ENCODE measurements at regions not wholly inside any gene's neighbourhood (a gene's known extent, or its start where the extent isn't known, plus 50 kb on each side); places are given as distances from the start of the nearest gene placed in this dataset.

- no peak for TF ChIP-seq POLR2A (IDR thresholded peaks at IDR 0.05)
- no peak for TF ChIP-seq POLR2AphosphoS5 (IDR thresholded peaks at IDR 0.05)
- no peak for TF ChIP-seq EP300 (IDR thresholded peaks at IDR 0.05)
- TF ChIP-seq CTCF (IDR thresholded peaks at IDR 0.05), result no peak
- 75 to 88% methylated on average over 2 of the region's 2 CpGs for WGBS, 2 donors
- H3K27ac ChIP-seq, result no peak overlapping the region
- DNase-seq, result no peak
- no peaks in the 10 kb centered on the region for H3K36me3 ChIP-seq
- no peak for ATAC-seq (ENCODE audit: low FRiP score in 2 of 2)
- no peaks in the 10 kb centered on the region for H3K27me3 ChIP-seq
- no peak overlapping the region for H3K4me3 ChIP-seq
- H3K9me3 ChIP-seq, result no peaks in the 10 kb centered on the region
- H3K4me1 ChIP-seq, result no peaks in the 10 kb centered on the region
Observed at GRCh38 chr4:175407926-175408325, 404.1 kb downstream of the GPM6A start.

GRCh38 chr4:175411251-175411650 lies 400.8 kb downstream of the GPM6A start:
- TF ChIP-seq EP300 (IDR thresholded peaks at IDR 0.05), result no peak
- TF ChIP-seq POLR2A (IDR thresholded peaks at IDR 0.05), result no peak
- no peak for TF ChIP-seq POLR2AphosphoS5 (IDR thresholded peaks at IDR 0.05)
- no peak for TF ChIP-seq CTCF (IDR thresholded peaks at IDR 0.05)
- Histone ChIP-seq H3K4me3 (no peak overlapping the region), H3K27ac (no peak overlapping the region), H3K36me3 (no peaks in the 10 kb centered on the region), H3K4me1 (no peaks in the 10 kb centered on the region), H3K9me3 (peaks cover 0 to 5% (median 0%) of the 10 kb centered on the region in 4 donors), H3K27me3 (no peaks in the 10 kb centered on the region)
- ATAC-seq (ENCODE audit: low FRiP score in 2 of 2) (no peak), DNase-seq (no peak)

DNA sequence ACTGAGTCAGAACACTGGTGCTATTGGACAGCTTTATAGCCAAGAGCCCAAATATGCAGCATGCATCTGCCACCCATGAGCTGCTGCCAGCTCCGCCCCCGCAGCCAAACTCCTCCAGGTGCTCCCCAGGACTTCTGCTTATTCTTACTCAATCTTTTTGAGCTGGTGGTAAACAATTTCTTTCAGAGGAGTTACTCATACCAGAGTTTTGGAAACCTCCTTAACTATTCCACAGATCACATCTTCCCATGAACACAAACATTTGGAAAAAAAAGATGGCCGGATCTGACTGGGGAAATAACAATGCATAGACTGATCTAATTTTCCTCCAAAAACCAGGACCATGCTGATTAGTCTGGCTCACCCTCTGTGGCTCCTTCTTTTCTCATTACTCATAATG lies 399.9 kb downstream of the GPM6A start:
- TF ChIP-seq CTCF (IDR thresholded peaks at IDR 0.05) (no peak), POLR2A (IDR thresholded peaks at IDR 0.05) (no peak), EP300 (IDR thresholded peaks at IDR 0.05) (no peak), POLR2AphosphoS5 (IDR thresholded peaks at IDR 0.05) (no peak)
- 58 to 82% methylated on average over 3 of the region's 3 CpGs for WGBS, 2 donors

GRCh38 chr4:175412746-175413145 lies 399.3 kb downstream of the GPM6A start:
- no peak for ATAC-seq (ENCODE audit: low FRiP score in 2 of 2)
- Histone ChIP-seq H3K4me3 (no peak overlapping the region), H3K4me1 (no peaks in the 10 kb centered on the region), H3K27me3 (no peaks in the 10 kb centered on the region), H3K9me3 (peaks cover 0 to 9% (median 2%) of the 10 kb centered on the region in 4 donors), H3K27ac (no peak overlapping the region), H3K36me3 (no peaks in the 10 kb centered on the region)
- WGBS, 2 donors, result 42 to 50% methylated on average over 2 of the region's 2 CpGs
- no peak for DNase-seq
- TF ChIP-seq POLR2AphosphoS5 (IDR thresholded peaks at IDR 0.05) (no peak), CTCF (IDR thresholded peaks at IDR 0.05) (no peak), EP300 (IDR thresholded peaks at IDR 0.05) (no peak), POLR2A (IDR thresholded peaks at IDR 0.05) (no peak)

More for the DNA sequence above, 399.9 kb downstream of the GPM6A start:
- Histone ChIP-seq H3K27ac (no peak overlapping the region), H3K9me3 (peaks cover 0 to 9% (median 2%) of the 10 kb centered on the region in 4 donors), H3K4me1 (no peaks in the 10 kb centered on the region), H3K27me3 (no peaks in the 10 kb centered on the region), H3K36me3 (no peaks in the 10 kb centered on the region), H3K4me3 (no peak overlapping the region)
- ATAC-seq (ENCODE audit: low FRiP score in 2 of 2), result no peak
- DNase-seq, result no peak

DNA sequence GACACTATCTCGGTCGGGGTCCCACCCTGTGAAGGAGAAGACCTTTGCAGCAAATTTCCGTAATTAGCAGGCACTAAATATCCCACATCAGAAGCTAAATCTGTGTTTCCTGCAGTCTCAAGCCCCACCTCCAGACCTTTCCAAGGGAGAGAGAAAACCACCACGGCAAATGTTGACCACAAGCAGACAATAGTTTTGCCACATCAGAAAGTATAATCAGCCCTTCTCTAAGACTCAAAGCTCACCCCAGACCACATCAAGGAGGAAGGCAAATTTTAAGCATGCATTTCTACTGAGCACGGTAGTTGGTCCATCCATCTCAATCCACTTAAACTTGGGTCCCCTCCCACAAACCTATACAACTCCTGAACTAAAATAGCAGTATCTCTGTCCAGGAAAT lies 398.5 kb downstream of the GPM6A start:
- Histone ChIP-seq H3K27me3 (no peaks in the 10 kb centered on the region), H3K27ac (no peak overlapping the region), H3K36me3 (no peaks in the 10 kb centered on the region), H3K9me3 (peaks cover 0 to 9% (median 2%) of the 10 kb centered on the region in 4 donors), H3K4me1 (no peaks in the 10 kb centered on the region), H3K4me3 (no peak overlapping the region)
- no peak for TF ChIP-seq POLR2A (IDR thresholded peaks at IDR 0.05)
- TF ChIP-seq EP300 (IDR thresholded peaks at IDR 0.05), result no peak
- TF ChIP-seq CTCF (IDR thresholded peaks at IDR 0.05), result no peak
- TF ChIP-seq POLR2AphosphoS5 (IDR thresholded peaks at IDR 0.05), result no peak
- DNase-seq (no peak), ATAC-seq (ENCODE audit: low FRiP score in 2 of 2) (no peak)
- WGBS, 2 donors, result 68 to 86% methylated on average over 5 of the region's 5 CpGs

All from upper lobe of left lung (tissue), 6 donors.